ENCODE measurements at regions not wholly inside any gene's neighbourhood (a gene's known extent, or its start where the extent isn't known, plus 50 kb on each side); places are given as distances from the start of the nearest gene placed in this dataset.

DNA sequence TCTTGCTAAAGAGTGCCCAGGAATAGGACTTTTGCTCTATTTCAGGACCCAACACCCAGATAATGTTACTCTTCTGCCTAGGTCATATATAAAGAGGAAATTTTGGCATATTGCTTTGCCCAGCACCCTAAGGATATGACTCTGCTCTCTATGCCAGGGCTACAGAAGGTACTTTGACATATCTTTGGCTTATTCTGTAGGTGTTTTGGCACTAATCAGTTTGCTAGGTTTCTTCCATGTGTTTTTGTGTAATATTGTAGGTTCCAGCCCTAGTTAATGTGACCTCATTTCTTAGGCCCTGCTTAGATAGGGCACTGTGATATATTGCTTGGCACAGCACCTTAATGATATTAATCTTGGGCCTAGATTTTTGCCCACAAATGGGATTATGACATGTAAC is 842.9 kb upstream of the TSPY4 start:
- FAIRE-seq, result no peak
- Histone ChIP-seq H3K4me1 (no peaks in the 10 kb centered on the region), H3K36me3 (no peaks in the 10 kb centered on the region), H3K27ac (no peak overlapping the region), H3K9me3 (no peaks in the 10 kb centered on the region), H3K4me3 (no peak overlapping the region), H3K27me3 (no peaks in the 10 kb centered on the region)
- no peak for ATAC-seq
- DNase-seq, result no peak
- intact Hi-C loops (cut with DNase I), result no loop called here
- TF ChIP-seq CTCF (IDR thresholded peaks at IDR 0.05), result no peak

DNA sequence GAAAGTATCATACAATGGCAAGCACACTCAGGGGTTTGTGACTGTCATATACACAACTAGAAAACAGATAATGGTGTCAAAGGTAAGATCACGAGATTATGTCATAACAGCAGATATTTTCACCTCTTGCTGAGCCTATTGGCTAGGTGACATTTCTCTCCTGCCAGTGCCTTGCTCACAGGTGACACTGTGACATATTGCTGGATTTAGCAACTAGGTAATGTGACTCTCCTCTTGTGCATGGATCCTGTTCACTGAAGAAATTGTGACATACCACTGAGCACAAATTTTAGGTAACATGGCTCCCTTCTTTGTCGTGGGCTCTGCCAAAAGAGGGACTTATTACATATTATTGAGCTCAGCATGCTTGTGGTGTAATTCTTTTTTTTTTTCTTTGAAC is 842.0 kb upstream of the TSPY4 start:
- Histone ChIP-seq H3K36me3 (no peaks in the 10 kb centered on the region), H3K27me3 (no peaks in the 10 kb centered on the region), H3K4me1 (no peaks in the 10 kb centered on the region), H3K9me3 (no peaks in the 10 kb centered on the region), H3K4me3 (no peak overlapping the region), H3K27ac (no peak overlapping the region)
- intact Hi-C loops (cut with DNase I), result no loop called here
- no peak for TF ChIP-seq CTCF (IDR thresholded peaks at IDR 0.05)
- WGBS, 2 donors, result 34% methylated on average over 2 of the region's 2 CpGs; no CpG with 5 or more reads in 1 of the 2 donors
- FAIRE-seq (no peak), ATAC-seq (no peak), DNase-seq (no peak)

DNA sequence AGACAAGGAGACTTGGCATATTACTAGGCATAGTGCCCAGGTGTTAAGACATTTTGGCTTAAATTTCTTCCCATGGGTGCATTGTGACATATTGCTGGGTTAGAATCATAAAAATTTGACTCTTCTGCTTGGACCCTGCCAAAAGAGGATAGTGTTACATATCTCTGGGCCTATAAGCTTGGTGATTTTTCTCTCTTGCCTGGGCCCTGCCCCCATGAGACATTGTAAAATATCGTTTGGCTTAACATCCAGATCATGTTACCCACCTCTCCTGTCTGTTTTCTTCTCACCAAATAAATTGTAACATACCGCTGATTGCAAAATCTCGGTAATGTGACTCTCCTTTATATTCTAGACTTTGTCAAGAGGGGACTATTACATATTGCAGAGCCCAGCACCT is 836.4 kb upstream of the TSPY4 start:
- DNase-seq (no peak), ATAC-seq (no peak), FAIRE-seq (no peak)
- intact Hi-C loops (cut with DNase I), result no loop called here
- Histone ChIP-seq H3K36me3 (no peaks in the 10 kb centered on the region), H3K27me3 (no peaks in the 10 kb centered on the region), H3K4me3 (no peak overlapping the region), H3K27ac (no peak overlapping the region), H3K9me3 (no peaks in the 10 kb centered on the region), H3K4me1 (no peaks in the 10 kb centered on the region)
- WGBS, 2 donors, result 58% methylated on average over 3 of the region's 3 CpGs; no CpG with 5 or more reads in 1 of the 2 donors
- TF ChIP-seq CTCF (IDR thresholded peaks at IDR 0.05), result no peak

GRCh38 chrY:8533468-8533867 is 803.8 kb upstream of the TSPY4 start:
- 37% methylated on average over 1 of the region's 1 CpG; no CpG with 5 or more reads in 1 of the 2 donors for WGBS, 2 donors
- ATAC-seq (no peak), FAIRE-seq (no peak), DNase-seq (no peak)
- TF ChIP-seq CTCF (IDR thresholded peaks at IDR 0.05), result no peak
- H3K4me3 ChIP-seq, result no peak overlapping the region
- no peaks in the 10 kb centered on the region for H3K4me1 ChIP-seq
- H3K27me3 ChIP-seq, result no peaks in the 10 kb centered on the region
- H3K9me3 ChIP-seq, result no peaks in the 10 kb centered on the region
- intact Hi-C loops (cut with DNase I), result no loop called here
- no peaks in the 10 kb centered on the region for H3K36me3 ChIP-seq
- H3K27ac ChIP-seq, result no peak overlapping the region

- ATAC-seq (no peak), FAIRE-seq (no peak), DNase-seq (no peak)
- TF ChIP-seq CTCF (IDR thresholded peaks at IDR 0.05), result no peak
- WGBS, 2 donors, result 83% methylated on average over 6 of the region's 6 CpGs; no CpG with 5 or more reads in 1 of the 2 donors
- no peak overlapping the region for H3K27ac ChIP-seq
- H3K9me3 ChIP-seq, result no peaks in the 10 kb centered on the region
- H3K4me3 ChIP-seq, result no peak overlapping the region
- no peaks in the 10 kb centered on the region for H3K27me3 ChIP-seq
- H3K4me1 ChIP-seq, result no peaks in the 10 kb centered on the region
- intact Hi-C loops (cut with DNase I), result no loop called here
- no peaks in the 10 kb centered on the region for H3K36me3 ChIP-seq
Observed at GRCh38 chrY:8535704-8536103, 801.6 kb upstream of the TSPY4 start.

All from pancreas (tissue), 10 donors.